ENCODE measurements at regions not wholly inside any gene's neighbourhood (a gene's known extent, or its start where the extent isn't known, plus 50 kb on each side); places are given as distances from the start of the nearest gene placed in this dataset.
A peak's percentile ranks its signal among the peaks of the same experiment; 100 is the strongest.

DNA sequence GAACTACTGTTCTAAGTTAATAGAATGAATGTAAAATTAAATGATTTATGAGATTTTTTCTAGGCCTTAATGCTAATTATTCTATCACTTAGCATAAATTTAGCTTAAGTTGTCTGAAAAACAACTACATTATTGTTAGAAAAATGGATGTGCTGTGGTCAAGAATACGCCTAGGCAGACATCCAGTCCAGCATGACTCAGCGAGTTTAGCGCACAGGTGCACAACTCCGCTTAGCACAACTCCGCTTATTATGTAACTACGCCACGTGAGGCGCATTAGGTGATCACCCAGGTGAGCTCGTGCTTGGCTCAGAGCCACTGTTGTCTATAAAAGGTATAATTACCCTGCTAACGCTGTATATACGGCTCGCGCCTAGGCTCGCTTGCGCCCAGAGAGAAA is 1043.6 kb upstream of the ADGRL4 start:
- TF ChIP-seq, protein P1, sequence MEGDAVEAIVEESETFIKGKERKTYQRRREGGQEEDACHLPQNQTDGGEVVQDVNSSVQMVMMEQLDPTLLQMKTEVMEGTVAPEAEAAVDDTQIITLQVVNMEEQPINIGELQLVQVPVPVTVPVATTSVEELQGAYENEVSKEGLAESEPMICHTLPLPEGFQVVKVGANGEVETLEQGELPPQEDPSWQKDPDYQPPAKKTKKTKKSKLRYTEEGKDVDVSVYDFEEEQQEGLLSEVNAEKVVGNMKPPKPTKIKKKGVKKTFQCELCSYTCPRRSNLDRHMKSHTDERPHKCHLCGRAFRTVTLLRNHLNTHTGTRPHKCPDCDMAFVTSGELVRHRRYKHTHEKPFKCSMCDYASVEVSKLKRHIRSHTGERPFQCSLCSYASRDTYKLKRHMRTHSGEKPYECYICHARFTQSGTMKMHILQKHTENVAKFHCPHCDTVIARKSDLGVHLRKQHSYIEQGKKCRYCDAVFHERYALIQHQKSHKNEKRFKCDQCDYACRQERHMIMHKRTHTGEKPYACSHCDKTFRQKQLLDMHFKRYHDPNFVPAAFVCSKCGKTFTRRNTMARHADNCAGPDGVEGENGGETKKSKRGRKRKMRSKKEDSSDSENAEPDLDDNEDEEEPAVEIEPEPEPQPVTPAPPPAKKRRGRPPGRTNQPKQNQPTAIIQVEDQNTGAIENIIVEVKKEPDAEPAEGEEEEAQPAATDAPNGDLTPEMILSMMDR (conservative IDR thresholded peaks at IDR 0.05; ENCODE audit: low read depth, low read length) = no peak
- H3K4me3 ChIP-seq (ENCODE audit: low read depth, low read length) = no peak overlapping the region
- no peak for DNase-seq (ENCODE audit: low read depth)

DNA sequence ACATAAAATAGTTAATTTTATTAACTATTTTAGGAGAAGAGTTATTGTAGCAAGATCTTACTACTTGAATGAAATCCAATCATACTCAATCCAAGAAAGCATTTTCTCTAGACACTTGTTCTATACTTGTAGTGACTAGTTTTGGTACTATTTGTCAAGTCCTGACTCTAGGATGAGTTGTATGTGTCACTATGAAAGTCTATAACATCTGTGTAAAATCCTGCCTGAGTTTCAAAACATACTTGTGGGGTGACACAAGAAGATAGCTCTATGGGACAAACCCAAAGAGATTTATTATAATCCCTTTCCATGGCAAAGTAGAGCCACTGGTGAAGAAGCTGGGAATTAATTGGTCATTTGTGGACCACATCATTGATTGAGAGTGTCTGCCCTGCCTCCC is 1042.2 kb upstream of the ADGRL4 start:
- DNase-seq (ENCODE audit: low read depth) = no peak
- no peak overlapping the region for H3K4me3 ChIP-seq (ENCODE audit: low read depth, low read length)
- TF ChIP-seq, protein P1 (conservative IDR thresholded peaks at IDR 0.05; ENCODE audit: low read depth, low read length) = no peak

DNA sequence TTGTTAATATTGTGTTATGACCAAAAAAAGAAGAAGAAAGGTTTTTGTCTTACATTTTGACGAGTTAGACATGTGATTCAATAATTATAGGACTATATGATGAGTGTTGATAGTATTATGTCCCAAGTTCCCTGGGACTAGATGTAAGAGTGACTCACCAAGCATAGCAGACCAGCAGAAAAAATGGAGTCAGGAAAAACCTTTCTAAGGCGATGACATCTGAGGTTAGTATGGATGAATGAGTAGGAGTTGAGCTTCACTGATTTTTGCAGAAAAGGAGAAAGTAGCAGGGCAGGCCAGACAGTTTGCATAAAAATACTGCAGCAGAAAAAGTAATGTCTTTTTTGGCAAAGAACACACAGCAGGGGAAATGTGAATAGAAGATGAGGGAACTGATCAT is 1041.3 kb upstream of the ADGRL4 start:
- H3K4me3 ChIP-seq (ENCODE audit: low read depth, low read length) = no peak overlapping the region
- TF ChIP-seq, protein P1 (conservative IDR thresholded peaks at IDR 0.05; ENCODE audit: low read depth, low read length) = no peak
- peak; percentile 74 for DNase-seq (ENCODE audit: low read depth)

DNA sequence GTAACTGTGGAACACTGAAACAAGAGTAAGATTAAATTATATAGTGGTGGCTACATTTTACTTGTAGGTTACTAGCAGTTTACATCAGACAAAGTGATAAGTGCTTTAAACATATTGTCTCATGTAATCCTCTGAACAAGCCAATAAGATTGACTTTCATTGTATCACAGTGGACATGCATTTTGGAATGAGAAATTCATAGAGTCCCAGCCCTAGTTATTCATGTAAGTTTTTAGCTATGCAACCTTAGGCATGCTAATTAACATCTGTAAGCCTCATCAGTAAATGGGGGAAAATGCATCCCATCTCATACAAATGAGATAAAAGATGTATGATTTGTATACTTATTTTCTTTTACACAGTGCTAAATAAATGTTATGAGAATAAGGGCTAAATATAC is 1038.1 kb upstream of the ADGRL4 start:
- TF ChIP-seq, protein P1 (conservative IDR thresholded peaks at IDR 0.05; ENCODE audit: low read depth, low read length) = no peak
- no peak overlapping the region for H3K4me3 ChIP-seq (ENCODE audit: low read depth, low read length)
- DNase-seq (ENCODE audit: low read depth) = no peak

DNA sequence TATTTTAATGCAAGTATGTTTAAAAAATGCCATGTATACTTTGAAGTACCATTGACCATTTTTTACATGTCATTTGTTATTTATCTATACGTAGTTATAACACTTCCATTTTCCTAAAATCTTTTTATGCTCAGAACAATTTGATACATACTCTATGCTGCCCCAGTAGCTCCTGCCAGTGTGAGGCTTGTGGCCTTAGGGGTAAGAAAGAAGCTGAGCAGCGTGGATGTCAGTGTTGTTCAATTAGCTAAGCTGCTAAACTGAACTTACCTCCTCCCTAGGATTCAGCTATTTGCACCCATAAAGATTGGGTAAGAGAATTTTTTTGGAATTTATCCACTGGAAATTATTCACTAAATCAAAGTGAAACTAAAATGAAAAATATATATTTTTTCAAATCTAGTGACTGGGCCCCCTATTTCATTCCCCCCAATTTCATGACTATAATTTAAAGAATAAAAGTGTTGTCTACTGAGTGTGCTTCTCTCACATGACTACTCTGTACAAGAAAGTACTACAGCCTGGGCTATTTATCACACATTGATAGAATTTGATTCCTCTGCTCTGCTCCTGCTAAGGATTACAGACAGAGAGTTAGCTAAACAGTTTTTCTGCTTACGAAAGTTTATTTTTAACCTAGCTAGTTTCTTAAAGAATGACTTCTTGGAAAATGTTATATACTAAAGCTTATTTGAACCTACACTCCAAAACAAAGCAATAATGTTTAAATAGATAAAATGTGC is 1030.3 kb upstream of the ADGRL4 start:
- no peak for DNase-seq (ENCODE audit: low read depth)
- TF ChIP-seq, protein P1 (conservative IDR thresholded peaks at IDR 0.05; ENCODE audit: low read depth, low read length) = no peak
- H3K4me3 ChIP-seq (ENCODE audit: low read depth, low read length) = no peak overlapping the region

DNA sequence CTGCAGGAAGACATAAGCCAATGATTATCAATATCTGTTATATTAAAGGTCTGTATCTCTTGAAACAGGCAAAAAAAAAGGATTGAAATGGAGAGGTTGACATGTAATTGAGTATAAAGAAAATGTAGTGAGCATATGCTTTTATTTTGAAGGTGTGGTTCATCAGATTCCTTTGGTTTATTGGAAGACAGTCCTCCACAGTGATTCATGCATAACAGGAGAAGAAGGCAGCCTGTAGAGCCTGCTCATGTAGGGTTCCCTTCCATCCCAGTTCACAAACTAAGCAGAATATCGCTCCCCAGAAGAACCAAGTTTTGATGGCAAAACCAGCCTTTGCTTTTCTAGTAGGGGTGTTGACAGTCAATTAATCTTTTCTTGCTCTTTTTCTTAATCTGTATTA is 1016.8 kb upstream of the ADGRL4 start:
- TF ChIP-seq, protein P1 (conservative IDR thresholded peaks at IDR 0.05; ENCODE audit: low read depth, low read length) = no peak
- no peak overlapping the region for H3K4me3 ChIP-seq (ENCODE audit: low read depth, low read length)
- DNase-seq (ENCODE audit: low read depth) = no peak

DNA sequence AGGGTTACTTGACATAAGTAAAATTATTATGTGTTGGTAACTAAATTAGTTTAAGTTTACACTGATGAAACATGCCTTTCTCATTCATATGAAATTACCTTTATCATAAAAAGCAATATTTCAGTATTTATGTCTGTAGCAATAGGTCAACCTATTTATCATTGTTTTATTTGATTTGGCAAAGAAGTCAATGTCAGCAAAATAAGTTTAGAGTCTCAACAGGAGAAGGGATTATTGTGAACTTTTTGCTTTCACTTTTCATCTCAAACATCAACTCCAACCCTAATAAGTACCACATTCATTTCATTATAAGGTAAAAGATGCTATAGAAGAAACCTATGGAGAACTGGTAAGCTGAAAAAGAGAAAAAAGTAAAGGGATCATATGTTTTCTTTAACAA is 1015.4 kb upstream of the ADGRL4 start:
- TF ChIP-seq, protein P1 (conservative IDR thresholded peaks at IDR 0.05; ENCODE audit: low read depth, low read length) = no peak
- H3K4me3 ChIP-seq (ENCODE audit: low read depth, low read length) = no peak overlapping the region
- DNase-seq (ENCODE audit: low read depth) = no peak

Data from epithelial cell of proximal tubule (primary cell).